Smooth muscle cell (in vitro differentiated cells): ENCODE measurements at regions not wholly inside any gene's neighbourhood (a gene's known extent, or its start where the extent isn't known, plus 50 kb on each side); places are given as distances from the start of the nearest gene placed in this dataset.

ENCODE experiments used
- DNase-seq: peaks from one replicate; lab custom pipeline; 2025; ENCODE audit not compliant: unreplicated experiment; lab: John Stamatoyannopoulos, UW
- H2AFZ ChIP-seq: fragments of 200-600 bp; sonication (generic); 2 replicates; pipeline ENCODE4 v1.6.0; 2016; ENCODE audit warnings: antibody characterized with exemption, low read depth, mild to moderate bottlenecking
- H3F3A ChIP-seq: fragments of 200-600 bp; sonication (generic); 2 replicates; pipeline ENCODE4 v1.6.0; 2017; ENCODE audit warnings: antibody characterized with exemption, low read depth
- H3K27ac ChIP-seq: fragments of 200-600 bp; sonication (generic); 2 replicates; pipeline ENCODE4 v1.5.1; 2016; ENCODE audit warnings: low read depth, mild to moderate bottlenecking
- H3K27me3 ChIP-seq: fragments of 200-600 bp; sonication (generic); 2 replicates; pipeline ENCODE4 v1.6.1; 2016; ENCODE audit warnings: low read depth, mild to moderate bottlenecking
- H3K36me3 ChIP-seq: fragments of 200-600 bp; sonication (generic); 2 replicates; pipeline ENCODE4 v1.5.1; 2016; ENCODE audit warnings: low read depth
- H3K4me1 ChIP-seq: fragments of 200-600 bp; sonication (generic); 2 replicates; pipeline ENCODE4 v1.5.1; 2016; ENCODE audit warnings: low read depth
- H3K4me2 ChIP-seq: fragments of 200-600 bp; sonication (generic); 2 replicates; pipeline ENCODE4 v1.6.0; 2016; ENCODE audit warnings: mild to moderate bottlenecking
- H3K4me3 ChIP-seq: fragments of 200-600 bp; sonication (generic); 2 replicates; pipeline ENCODE4 v1.5.1; 2016; ENCODE audit warnings: mild to moderate bottlenecking
- H3K79me2 ChIP-seq: fragments of 200-600 bp; sonication (generic); 2 replicates; pipeline ENCODE4 v1.6.0; 2016; ENCODE audit warnings: low read depth, mild to moderate bottlenecking
- H3K9ac ChIP-seq: fragments of 200-600 bp; sonication (generic); 2 replicates; pipeline ENCODE4 v1.6.0; 2016; ENCODE audit warnings: low read depth
- H3K9me3 ChIP-seq: fragments of 200-600 bp; sonication (generic); replicated peaks from 2 replicates; pipeline ENCODE4 v1.5.1; 2016; ENCODE audit warnings: low read depth
- H4K20me1 ChIP-seq: fragments of 200-600 bp; sonication (generic); 2 replicates; pipeline ENCODE4 v1.6.0; 2016; ENCODE audit warnings: low read depth
- CTCF ChIP-seq: fragments of 200-600 bp; sonication (generic); IDR thresholded peaks from 2 replicates; pipeline ENCODE4 v1.5.1; 2017; ENCODE audit warnings: borderline replicate concordance, mild to moderate bottlenecking, antibody characterized with exemption; ENCODE audit not compliant: insufficient read depth, poor library complexity, severe bottlenecking
- WGBS: methylation state at CpG from one replicate; pipeline ENCODE4 v1.1.7; 2016; ENCODE audit warnings: low lambda C conversion rate; 5-methylcytosine and 5-hydroxymethylcytosine counted together

GRCh38 chr11:111089759-111090158, 155.8 kb upstream of the POU2AF2 start:
- no peak for TF ChIP-seq CTCF
- DNase-seq = no peak
- Histone ChIP-seq H3K27ac (no peak overlapping the region), H3F3A (no peaks in the 10 kb centered on the region), H3K4me3 (no peak overlapping the region), H3K9me3 (no peaks in the 10 kb centered on the region), H3K27me3 (no peaks in the 10 kb centered on the region), H3K9ac (no peak overlapping the region), H2AFZ (no peak overlapping the region), H4K20me1 (no peaks in the 10 kb centered on the region), H3K4me2 (no peak overlapping the region), H3K79me2 (no peaks in the 10 kb centered on the region), H3K36me3 (no peaks in the 10 kb centered on the region), H3K4me1 (no peaks in the 10 kb centered on the region)
- 94% methylated on average over 2 of the region's 2 CpGs for WGBS

GRCh38 chr11:111088847-111089355, 156.6 kb upstream of the POU2AF2 start:
- Histone ChIP-seq H3K9ac (no peak overlapping the region), H3K4me3 (no peak overlapping the region), H3K79me2 (no peaks in the 10 kb centered on the region), H4K20me1 (no peaks in the 10 kb centered on the region), H3K27ac (no peak overlapping the region), H3K27me3 (no peaks in the 10 kb centered on the region), H3K4me2 (no peak overlapping the region), H2AFZ (no peak overlapping the region), H3K4me1 (no peaks in the 10 kb centered on the region), H3K9me3 (no peaks in the 10 kb centered on the region), H3K36me3 (no peaks in the 10 kb centered on the region), H3F3A (no peaks in the 10 kb centered on the region)
- TF ChIP-seq CTCF = no peak
- WGBS = 97% methylated on average over 2 of the region's 2 CpGs
- no peak for DNase-seq

GRCh38 chr11:111086058-111086457, 159.5 kb upstream of the POU2AF2 start:
- no peak for TF ChIP-seq CTCF
- H3K4me1 ChIP-seq = no peaks in the 10 kb centered on the region
- H3K36me3 ChIP-seq = no peaks in the 10 kb centered on the region
- H3K4me3 ChIP-seq = no peak overlapping the region
- H3F3A ChIP-seq = no peaks in the 10 kb centered on the region
- no peak overlapping the region for H2AFZ ChIP-seq
- no peak overlapping the region for H3K27ac ChIP-seq
- H3K4me2 ChIP-seq = no peak overlapping the region
- no peak overlapping the region for H3K9ac ChIP-seq
- no peaks in the 10 kb centered on the region for H3K27me3 ChIP-seq
- H3K9me3 ChIP-seq = no peaks in the 10 kb centered on the region
- DNase-seq = no peak
- 82% methylated on average over 5 of the region's 5 CpGs for WGBS
- H4K20me1 ChIP-seq = no peaks in the 10 kb centered on the region
- no peaks in the 10 kb centered on the region for H3K79me2 ChIP-seq

- Histone ChIP-seq H3K27me3 (no peaks in the 10 kb centered on the region), H3K4me1 (no peaks in the 10 kb centered on the region), H4K20me1 (no peaks in the 10 kb centered on the region), H3K79me2 (no peaks in the 10 kb centered on the region), H3K36me3 (no peaks in the 10 kb centered on the region), H2AFZ (no peak overlapping the region), H3K4me3 (no peak overlapping the region), H3F3A (no peaks in the 10 kb centered on the region), H3K9ac (no peak overlapping the region), H3K27ac (no peak overlapping the region), H3K4me2 (no peak overlapping the region), H3K9me3 (no peaks in the 10 kb centered on the region)
- WGBS = 76% methylated on average over 5 of the region's 5 CpGs
- no peak for TF ChIP-seq CTCF
- no peak for DNase-seq
Observed at GRCh38 chr11:111082664-111083063, 162.9 kb upstream of the POU2AF2 start.
